Kidney capillary endothelial cell (primary cell): ENCODE measurements at regions not wholly inside any gene's neighbourhood (a gene's known extent, or its start where the extent isn't known, plus 50 kb on each side); places are given as distances from the start of the nearest gene placed in this dataset.
"Not testable (repeated sequence)": the region's sequence is repeated elsewhere in the genome, so short reads cannot be mapped to it uniquely, and the experiment has no call there.

Experiments
- DNase-seq: peaks from one replicate; pipeline ENCODE4 v3.0.0-alpha.2; 2018; ENCODE audit warnings: low spot score

DNA sequence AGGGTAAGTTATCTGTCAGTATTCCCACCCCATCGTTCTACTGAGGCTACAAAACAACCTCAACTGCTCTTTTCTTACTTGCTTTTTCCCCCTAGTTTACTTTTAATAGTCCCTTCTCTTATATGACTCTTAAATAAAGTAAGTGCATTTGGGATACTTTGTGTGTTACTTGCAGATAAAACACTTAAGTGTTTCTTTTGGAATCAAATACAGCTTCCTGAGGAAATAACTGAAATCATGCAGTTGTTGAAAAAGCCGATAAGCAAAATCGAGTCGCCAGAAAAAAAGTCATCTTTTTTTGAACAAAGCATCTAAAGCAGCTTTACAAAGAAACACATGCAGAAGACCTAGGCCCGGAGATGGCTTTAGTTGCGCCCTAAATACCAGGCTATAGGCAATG is 53.5 kb upstream of the EPB41L4A start:
- no peak for DNase-seq

DNA sequence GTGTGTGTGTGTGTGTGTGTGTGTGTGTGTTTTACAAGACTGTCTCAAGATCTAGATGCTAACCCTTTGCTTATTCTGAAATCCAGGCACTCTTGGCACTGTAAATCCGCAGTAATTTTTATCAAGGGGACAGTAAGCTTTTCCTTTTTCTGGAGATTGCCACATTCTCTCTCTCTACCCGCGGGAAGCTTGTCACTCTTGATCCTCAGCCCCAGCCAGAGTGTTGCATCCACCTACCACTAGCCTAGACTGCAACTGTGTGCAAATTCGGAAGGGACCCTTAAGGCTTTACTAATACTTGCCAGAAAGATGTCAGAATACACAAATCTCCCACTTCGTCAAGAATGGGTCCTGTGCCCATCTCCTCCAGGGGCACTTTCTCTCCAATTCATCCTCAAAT is 54.9 kb upstream of the EPB41L4A start:
- no peak for DNase-seq

DNA sequence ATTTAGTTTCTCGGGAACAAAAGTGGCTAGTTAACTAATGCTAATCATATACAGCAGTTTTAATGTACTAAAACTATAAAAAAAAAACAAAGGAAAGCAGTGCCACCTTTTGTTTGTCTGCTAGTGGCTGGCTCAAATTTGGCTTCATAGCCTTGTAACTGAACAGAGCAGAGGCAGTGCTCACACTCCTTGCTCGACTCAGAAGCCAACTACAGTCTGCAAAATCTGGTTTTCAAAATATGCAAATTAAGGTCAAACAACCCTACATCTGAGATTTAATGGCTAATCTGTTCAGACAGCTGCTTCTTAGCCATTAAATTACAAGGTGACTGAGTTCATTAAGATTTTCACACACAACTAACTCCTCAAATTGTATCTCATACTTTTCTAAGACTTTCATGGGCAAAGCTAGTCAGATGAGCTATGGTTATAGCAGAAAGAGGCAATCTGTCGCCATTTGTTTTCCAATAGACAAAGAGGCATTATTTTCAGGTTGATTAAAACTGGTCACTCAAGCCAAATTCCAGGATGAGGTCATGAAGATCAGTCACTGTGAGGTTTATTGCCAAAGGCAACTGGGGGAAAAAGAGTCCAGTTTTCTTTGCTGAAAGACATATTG is 56.8 kb upstream of the EPB41L4A start:
- DNase-seq, result no peak

DNA sequence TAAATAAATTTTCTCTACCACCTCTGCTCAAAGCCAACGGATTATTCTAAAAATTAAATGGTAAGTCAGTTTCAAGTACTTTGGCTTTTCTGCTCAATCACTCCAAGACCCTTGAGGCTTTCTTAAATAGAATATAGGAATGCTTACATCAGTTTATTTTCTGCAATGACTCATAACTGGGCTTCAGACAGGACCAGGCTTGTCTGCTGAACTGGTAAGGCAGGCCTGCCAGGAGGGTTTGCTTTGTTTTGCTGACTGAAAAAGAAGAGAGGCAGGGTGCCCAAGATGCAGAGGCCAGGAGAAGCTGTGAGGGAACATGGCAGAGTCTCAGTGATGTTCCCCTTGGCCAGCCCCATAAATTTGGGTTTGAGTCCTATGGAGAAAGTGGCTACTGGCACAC is 60.3 kb upstream of the EPB41L4A start:
- peak; percentile 16 for DNase-seq

DNA sequence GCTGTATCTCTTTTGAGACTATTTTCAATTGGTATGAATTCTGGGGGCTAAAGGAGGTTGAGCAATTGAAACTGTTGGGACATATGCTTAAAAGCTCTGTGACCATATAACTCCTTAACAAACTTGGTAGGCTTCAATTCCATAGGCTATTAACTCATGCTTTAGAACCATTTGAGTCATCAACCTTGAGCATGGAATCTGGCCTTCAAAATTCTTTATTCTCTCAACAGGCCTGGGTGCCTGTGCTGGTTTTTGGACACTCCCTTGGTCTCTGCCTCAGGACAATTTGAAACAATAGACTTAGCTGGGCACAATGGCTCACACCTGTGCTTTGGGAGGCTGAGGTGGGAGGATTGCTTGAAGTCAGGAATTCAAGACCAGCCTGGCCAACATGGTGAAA is 61.4 kb upstream of the EPB41L4A start:
- no peak for DNase-seq

DNA sequence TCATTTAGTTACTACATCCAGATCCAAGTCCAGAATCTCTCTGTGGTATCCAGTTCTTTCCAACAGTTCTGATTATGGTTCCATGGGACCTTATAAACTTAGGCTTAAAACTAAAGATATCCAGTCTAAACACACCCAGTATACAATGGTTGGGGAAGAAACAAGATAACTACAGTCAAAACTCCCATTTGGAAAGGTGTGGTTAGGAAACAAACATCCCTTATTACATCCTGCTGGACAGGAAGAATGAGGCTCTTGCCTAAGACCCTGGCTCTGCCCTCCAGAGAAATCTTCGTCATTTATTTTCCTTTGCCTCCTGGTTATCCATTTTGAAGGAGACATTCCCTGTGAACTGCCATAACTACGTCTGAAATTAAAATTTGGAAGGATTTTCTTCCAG is 64.6 kb upstream of the EPB41L4A start:
- no peak for DNase-seq

DNA sequence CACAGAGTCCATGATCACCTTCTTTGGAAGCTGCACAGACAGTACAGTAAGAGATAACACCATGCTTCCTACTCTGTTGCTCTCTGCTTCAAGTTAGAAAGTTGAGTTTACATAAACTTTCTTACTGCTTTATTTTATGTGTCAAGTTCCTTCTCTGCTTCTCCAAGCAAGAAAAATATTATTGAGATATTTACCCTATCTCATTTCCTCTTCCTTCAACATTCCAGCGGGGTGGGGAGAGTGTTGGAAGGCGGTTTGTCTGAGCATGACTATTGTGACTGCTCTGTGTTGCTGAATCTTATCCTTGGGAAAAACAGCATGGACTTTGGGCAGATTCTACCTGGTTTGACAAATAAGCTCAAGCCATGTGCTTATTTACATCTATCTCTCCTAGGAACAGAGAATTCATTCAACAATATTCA is 66.9 kb upstream of the EPB41L4A start:
- DNase-seq, result no peak

DNA sequence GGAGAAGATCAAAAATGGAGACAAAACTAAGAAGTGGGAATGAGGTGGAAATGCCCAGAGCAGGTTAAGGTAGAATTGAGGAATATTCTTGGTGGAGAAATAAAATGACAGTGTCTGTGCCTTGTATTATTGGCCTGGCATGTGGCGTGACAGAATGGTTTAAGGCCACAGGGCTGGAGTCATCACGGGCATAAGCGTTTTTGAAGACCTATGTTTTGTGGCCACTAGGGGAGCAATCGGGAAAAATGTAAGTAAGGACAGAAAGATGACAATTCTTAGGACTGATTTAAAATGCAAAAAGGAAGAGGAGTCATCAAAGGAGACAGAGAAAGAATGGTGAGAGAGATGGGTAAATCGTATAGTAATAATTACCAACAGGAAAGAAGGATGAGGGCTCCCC is 72.2 kb upstream of the EPB41L4A start:
- peak; percentile 16 for DNase-seq

DNA sequence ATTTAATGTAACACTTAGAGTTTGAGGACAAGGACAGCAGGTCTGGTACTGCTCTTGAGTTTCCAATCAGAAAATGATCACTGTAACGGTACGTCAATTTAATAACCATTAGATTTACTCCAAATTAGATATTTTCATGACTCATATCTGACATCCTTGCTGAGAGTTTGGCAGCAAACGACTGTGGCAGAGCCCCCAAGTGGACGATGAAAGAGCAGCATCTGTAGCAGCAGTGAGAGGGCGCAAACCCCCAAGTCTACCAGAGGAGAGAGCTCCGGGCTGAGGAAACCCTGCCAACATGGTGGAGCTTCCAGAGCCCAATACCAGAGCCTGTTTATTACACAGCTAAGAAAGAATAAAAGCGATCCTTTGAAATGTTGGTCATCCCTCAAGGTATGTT is 73.2 kb upstream of the EPB41L4A start:
- peak; percentile 60 for DNase-seq

DNA sequence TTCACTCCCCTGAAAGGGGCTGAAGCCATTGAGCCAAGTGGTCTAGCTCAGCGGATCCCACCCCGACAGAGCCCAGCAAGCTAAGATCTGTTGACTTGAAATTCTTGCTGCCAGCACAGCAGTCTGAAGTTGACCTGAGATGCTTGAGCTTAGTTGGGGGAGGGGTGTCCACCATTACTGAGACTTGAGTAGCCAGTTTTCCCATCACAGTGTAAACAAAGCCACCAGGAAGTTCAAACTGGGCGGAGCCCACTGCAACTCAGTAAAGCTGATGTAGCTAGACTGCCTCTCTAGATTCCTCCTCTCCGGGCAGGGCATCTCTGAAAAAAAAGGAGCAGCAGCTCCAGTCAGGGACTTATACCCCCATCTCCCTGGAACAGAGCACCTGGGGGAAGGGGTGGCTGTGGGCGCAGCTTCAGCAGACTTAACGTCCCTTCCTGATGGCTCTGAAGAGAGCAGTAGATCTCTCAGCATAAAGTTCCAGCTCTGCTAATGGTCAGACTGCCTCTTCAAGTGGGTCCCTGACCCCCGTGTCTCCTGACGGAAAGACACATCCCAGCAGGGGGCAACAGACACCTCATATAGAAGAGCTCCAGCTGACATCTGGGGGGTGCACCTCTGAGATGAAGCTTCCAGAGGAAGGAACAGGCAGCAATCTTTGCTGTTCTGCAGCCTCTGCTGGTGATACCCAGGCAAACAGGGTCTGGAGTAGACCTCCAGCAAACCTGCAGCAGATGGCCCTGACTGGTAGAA is 84.8 kb upstream of the EPB41L4A start:
- not testable (repeated sequence) for DNase-seq

DNA sequence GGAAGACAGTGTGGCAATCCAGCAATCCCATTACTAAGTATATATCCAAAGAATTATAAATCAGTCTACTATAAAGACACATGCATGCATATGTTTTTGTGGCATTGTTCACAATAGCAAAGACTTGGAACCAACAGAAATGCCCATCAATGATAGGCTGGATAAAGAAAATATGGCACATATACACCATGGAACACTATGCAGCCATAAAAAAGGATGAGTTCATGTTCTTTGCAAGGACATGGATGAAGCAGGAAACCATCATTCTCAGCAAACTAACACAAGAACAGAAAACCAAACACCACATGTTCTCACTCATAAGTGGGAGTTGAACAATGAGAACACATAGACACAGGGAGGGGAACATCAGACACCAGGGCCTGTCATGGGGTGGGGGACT is 90.0 kb upstream of the EPB41L4A start:
- not testable (repeated sequence) for DNase-seq

DNA sequence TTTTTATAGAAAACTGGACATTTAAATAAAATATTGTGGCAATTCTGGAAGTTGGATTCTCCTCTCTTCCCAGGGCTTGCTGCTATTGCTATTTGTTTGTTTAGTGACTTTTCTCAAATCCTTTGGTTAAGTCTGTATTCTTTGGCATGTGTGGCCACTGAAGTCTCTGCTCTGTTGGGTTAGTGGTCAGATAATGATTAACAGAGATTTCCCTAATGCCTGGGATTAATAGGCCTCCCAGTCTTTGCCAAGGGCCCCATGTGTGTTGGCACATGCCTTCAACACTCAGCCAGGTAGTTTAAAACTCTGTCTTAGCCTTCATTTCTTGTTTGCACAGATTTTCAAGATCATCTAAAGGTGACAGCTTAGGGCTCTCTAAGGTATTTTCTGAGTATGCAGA is 92.8 kb upstream of the EPB41L4A start:
- no peak for DNase-seq

DNA sequence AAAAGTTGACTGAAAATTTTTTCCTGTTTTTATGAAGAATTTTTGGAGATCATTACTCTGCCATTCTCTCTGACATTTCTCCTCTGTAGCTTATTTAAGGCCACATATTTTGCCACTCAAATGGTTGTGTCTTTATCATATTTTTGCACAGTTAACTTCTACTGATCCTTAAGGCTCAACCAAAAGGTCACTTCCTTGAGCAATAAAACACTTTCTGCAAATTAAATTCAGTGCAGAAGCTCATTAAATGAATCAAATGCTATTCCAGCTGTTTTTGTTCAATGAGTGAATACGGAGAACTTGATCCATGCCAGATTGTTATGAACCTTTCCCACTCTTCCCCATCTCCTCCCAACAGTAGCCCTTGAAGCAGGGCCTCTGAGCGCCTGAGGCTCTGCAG is 93.8 kb upstream of the EPB41L4A start:
- no peak for DNase-seq

DNA sequence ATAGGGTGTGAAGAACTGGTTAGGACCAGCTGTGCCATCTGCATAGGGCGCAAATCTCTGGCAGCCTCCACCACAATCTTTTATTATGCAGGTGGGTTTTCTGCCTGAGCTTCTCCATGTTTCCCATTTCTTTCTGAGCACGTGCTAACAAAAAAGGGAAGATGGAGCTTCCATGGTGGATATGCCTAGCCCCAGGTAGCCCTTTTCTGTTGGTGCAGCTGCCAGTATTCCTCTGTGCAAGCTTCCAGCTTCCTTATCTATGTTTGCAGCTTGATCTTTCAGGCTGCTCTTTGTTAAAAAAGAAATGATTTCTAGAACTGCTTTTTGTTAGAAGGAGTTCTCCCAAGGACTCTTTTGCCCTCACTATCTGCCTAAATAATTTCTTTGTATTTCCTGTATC is 95.0 kb upstream of the EPB41L4A start:
- no peak for DNase-seq

DNA sequence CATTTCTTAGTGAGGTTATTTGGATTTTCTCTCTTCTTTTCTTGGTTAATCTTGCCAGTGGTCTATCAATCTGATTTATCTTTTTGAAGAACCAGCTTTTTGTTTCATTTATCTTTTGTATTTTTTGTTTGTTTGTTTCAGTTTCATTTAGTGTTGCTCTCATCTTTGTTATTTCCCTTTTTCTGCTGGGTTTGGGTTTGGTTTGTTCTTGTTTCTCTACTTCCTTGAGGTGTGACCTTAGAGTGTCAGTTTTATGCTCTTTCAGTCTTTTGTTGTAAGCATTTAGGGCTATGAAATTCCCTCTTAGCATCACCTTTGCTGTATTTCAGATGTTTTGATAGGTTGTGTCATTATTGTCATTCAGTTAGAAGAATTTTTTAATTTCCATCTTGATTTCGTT is 101.4 kb upstream of the EPB41L4A start:
- not testable (repeated sequence) for DNase-seq

DNA sequence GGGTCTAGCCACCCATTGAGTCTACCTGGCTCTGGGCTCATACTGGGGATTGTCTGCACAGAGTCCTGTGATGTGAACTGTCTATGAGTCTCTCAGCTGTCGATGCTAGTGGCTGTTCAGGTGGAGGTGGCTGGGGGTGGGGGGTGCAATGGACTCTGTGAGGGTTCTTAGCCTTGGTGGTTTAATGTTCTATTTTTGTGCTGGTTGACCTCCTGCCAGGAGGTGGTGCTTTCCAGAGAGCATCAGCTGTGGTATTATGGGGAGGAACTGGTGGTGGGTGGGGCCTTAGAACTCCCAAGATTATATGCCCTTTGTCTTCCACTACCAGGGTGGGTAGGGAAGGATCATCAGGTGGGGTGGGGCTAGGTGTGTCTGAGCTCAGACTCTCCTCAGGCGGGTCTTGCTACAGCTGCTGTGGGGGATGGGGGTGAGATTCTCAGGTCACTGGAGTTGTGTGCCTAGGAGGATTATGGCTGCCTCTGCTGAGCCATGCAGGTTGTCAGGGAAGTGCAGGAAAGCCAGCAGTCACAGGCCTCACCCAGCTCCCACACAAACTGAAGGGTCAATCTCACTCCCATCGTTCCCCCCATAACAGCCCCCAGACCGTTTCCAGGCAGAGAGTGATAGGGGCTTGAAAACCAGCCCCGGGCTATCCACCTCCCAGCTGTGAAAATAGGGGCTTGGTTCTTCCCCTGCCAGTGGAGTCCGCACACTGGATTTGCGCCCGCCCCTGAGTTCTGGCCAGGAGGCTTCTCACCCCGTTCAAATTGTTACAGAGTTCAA is 104.0 kb upstream of the EPB41L4A start:
- not testable (repeated sequence) for DNase-seq

DNA sequence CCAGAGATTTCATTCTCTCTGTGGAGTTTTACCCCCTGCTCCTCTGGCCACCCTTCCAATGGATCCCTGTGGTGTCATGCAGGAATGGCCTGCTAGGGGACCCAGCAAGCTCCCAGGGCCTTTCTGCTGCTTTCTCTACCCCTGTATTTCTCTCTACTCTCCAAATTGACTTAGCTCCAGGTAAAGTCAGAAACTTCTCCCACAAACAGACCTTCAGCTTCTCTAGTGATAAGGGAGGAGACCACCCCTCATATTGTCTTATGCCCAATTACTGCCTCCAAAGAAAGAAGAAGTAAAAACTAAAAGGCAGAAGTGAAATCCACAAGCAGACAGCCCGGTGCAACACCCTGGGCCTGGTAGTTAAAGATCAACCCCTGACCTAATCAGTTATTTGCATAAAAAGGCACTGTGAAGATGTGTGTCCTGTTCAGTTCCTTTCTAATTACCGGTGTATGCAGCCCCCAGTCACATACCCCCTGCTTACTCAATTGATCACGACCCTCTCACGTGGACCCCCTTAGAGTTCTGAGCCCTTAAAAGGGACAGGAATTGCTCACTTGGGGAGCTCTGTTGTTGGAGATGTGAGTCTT is 104.7 kb upstream of the EPB41L4A start:
- not testable (repeated sequence) for DNase-seq

DNA sequence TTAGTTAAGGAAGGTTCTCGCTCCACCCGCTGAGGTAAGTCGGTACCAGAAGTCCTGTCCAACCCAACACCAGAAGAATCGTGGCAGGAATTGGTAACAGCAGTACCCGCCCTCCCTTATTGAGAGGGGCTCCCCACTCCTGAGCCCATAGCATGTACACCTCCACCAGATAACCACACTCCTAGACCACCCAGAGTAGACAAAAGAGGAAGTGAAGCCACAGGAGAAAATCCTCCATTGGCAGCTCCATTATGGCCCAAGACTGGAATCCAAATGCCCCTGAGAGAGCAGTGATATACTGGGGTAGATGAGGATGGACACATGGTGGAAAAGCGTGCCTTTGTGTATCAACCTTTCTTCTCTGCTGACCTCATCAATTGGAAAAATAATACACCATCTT is 106.1 kb upstream of the EPB41L4A start:
- no peak for DNase-seq

DNA sequence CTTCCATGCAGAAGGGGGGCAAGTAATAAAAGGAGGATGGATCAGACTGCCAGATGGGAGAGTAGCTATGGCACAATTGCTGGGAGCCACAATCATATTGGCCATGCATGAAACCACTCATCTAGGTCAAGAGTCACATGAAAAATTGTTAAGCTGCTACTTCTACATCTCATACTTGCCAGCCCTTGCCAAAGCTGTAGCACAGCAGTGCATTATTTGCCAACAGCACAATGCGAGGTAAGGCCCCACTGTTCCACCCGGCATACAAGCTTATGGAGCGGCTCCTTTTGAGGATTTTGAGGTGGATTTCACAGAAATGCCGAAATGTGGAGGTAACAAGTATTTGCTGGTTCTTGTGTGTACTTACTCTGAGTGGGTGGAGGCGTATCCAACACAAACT is 109.9 kb upstream of the EPB41L4A start:
- DNase-seq, result no peak

DNA sequence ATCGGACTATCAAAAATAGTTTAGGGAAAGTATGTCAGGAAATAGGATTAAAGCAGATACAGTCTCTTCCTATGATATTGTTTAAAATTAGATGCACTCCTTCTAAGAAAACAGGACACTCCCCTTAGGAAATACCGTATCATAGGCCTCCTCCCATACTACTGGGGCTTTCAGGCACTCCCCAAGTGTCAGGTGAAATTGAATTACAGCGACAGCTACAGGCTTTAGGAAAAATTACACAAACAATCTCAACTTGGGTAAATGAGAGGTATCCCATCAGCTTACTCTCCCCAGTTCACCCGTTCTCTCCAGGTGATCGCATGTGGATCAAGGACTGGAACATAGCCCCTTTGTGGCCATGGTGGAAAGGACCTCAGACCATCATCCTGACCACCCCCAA is 110.4 kb upstream of the EPB41L4A start:
- DNase-seq, result no peak

DNA sequence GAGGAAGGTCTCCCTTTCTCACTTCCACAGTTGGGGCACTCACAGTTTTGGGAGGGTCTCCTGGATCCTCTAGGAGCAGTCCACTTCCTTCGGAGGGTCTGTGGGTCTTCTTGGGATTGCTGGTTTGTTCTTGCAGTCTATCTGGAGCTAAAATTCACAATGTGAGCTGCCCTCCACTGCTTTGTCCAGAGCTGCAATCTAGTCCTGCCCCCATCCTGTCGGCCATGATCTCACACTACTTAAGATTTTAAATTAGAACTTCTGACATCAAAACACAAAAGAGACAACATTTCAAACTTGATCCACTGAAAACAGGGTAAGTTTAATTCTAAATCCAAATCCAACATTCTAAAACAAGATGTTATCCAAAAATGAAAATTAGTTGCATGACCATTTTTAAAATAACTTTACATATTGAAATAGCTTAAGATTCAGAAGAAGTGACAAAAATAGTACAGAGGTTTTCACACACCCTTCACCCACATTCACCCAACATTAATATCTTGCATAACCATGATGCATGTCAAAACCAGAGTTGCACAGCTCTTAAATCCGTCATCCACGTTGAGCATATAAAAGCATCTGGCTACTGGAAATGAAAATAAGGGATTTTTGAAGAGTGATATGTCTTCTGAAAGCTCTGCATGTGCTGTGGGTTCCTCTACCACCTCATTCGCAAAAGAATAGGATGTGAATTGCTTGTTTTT is 113.7 kb upstream of the EPB41L4A start:
- no peak for DNase-seq

DNA sequence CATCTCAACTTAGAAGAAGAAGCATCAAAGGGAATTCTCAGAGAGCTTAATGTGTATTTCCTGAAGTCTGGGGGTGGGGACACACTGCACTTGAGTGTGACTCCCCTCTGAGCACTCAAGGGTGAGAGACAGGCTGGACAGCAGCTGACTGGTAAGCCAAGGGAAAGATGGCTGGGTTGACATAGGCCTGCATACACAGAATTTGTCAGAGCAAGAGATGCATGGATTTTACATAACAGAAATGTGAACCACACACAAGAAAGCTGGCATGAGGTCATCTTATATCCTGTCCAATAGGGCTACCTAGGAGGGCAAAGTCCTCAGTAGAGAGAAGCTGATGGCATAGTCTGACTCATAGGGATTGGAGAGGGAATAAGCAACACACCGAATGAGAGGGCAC is 114.3 kb upstream of the EPB41L4A start:
- no peak for DNase-seq
